A549 (cell line): ENCODE measurements at regions not wholly inside any gene's neighbourhood (a gene's known extent, or its start where the extent isn't known, plus 50 kb on each side); places are given as distances from the start of the nearest gene placed in this dataset.

Source experiments
- POLR2A ChIP-seq: IDR thresholded peaks from 2 replicates; pipeline ENCODE4 v1.6.1; 2012; ENCODE audit warnings: mild to moderate bottlenecking, low read length
- REST ChIP-seq: fragments of 200-600 bp; sonication (generic); IDR thresholded peaks from 2 replicates; pipeline ENCODE4 v1.6.1; 2016; ENCODE audit warnings: antibody characterized with exemption, mild to moderate bottlenecking, moderate library complexity
- RNF2 ChIP-seq: fragments of 200-600 bp; sonication (generic); IDR thresholded peaks from 2 replicates; pipeline ENCODE4 v1.6.1; 2016; ENCODE audit warnings: low read depth, mild to moderate bottlenecking, antibody characterized with exemption, moderate library complexity, borderline replicate concordance
- USF2 ChIP-seq: fragments of 450-650 bp; IDR thresholded peaks from 2 replicates; pipeline ENCODE4 v1.6.1; 2014; ENCODE audit warnings: antibody characterized with exemption

- no peak for TF ChIP-seq REST
- no peak for TF ChIP-seq POLR2A
- TF ChIP-seq USF2 = no peak
- TF ChIP-seq RNF2 = no peak
Observed at GRCh38 chr16:13545271-13545670, 374.7 kb upstream of the ERCC4 start.
